Fibroblast of skin of left quadriceps (primary cell): ENCODE measurements at regions not wholly inside any gene's neighbourhood (a gene's known extent, or its start where the extent isn't known, plus 50 kb on each side); places are given as distances from the start of the nearest gene placed in this dataset.
"Not testable (repeated sequence)": the region's sequence is repeated elsewhere in the genome, so short reads cannot be mapped to it uniquely, and the experiment has no call there.

Experiments used
- DNase-seq, 2 experiments: peaks; one replicate each; pipeline ENCODE4 v3.0.0-alpha.2; 2013; ENCODE audit warnings: low read depth in 2 of 2

DNA sequence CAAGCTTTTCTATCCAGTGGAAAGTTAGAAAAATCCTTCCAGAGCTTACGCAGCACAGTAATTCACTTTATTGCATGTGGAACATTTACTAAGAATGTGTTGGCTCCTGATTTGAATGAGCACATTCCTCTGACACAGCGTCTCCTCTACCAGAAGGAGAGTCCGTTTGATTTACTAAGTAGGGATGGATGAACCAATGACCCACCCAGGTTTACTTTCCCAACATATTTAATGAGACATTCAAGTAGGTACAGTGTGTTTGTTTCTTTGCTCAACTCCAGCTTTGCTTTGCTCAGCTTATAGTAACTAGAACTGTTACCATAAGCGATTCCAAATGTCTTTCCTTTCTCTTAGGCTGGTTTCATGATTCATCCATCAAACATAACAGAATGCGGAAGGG lies 161.7 kb downstream of the SMARCA1 start:
- DNase-seq: no peak

DNA sequence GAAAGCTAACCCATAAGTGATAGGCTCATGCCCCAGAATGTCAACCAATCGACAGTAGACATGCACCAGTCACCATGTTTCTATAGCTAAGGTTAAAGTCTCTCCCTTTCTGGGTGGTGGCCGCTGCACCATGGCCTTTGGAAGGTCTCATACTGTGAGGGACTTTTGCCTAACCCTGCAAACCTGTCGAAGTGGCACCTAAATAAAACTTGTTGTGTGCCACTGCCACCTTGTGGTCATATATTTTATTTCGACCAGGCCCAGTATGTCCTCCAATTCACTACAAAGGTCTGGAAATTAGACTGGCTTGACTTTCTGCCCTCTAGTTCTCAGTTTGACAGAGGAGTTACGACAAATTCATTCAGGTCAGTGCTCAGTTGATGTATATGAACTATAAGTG lies 163.1 kb downstream of the SMARCA1 start:
- DNase-seq: peak in 1 of 2 experiments; percentile 4

GRCh38 chrX:129359269-129359668 lies 164.0 kb downstream of the SMARCA1 start:
- no peak for DNase-seq

- not testable (repeated sequence) for DNase-seq
These were observed 165.9 kb downstream of the SMARCA1 start for GRCh38 chrX:129357428-129357827.

DNA sequence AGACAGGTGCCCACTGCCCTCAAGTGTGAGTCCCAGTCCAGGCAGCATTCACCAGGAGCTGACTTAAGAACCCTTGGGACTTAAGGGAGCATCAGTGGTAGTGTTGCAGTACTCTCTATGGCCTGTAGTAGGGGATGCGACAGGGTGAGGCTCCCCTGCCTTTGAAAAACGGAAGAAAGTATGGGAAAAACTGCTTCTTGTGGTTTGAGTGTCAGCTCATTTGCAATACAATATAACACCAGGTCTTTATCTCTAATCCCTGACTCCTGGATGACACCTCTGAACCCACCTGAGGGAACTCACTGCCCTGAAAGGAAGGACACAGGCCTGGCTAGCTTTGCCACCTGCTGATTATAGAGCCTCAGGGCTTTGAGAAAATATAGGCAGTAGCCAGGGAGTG lies 176.0 kb downstream of the SMARCA1 start:
- no peak for DNase-seq

GRCh38 chrX:129346574-129346973 lies 176.7 kb downstream of the SMARCA1 start:
- no peak for DNase-seq

GRCh38 chrX:129337264-129337663 lies 186.0 kb downstream of the SMARCA1 start:
- not testable (repeated sequence) for DNase-seq

DNA sequence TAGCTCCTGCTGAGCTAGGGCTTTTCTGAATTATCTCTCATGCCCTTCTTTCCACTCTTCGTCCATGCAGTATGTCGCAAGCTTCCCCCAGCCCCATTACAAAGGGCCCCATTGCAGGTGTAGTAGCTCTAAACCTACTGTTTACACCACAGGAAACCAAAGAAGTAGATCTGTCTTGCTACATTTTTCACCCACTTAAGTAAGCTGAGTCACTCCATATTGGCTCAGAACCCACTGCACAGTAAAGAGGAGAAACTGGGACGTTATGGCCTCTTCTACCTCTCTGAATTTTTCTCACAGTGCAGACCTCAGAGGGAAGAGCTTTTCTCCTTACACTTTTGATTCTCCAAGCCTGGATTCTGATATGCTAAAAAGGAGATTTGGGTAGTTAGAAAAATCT lies 200.2 kb downstream of the SMARCA1 start:
- DNase-seq: no peak

DNA sequence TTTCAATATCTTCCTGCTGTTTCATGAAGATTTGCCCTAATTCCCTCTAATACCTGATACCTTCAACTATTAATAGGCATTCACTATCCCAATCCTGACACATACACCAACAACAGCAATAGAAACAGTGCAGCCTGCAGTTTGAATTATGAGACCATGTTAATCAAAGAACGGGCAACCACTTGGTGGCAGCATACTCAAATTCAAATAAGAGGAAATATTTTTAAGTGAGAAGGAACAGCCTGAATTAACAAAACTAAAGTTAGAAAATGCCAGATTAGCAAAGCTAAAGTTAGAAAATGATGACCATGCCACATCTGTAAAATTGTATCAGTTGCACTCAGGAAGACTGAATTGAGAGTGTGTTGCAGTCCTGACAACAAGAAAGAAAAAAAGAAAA lies 204.9 kb downstream of the SMARCA1 start:
- DNase-seq: no peak

DNA sequence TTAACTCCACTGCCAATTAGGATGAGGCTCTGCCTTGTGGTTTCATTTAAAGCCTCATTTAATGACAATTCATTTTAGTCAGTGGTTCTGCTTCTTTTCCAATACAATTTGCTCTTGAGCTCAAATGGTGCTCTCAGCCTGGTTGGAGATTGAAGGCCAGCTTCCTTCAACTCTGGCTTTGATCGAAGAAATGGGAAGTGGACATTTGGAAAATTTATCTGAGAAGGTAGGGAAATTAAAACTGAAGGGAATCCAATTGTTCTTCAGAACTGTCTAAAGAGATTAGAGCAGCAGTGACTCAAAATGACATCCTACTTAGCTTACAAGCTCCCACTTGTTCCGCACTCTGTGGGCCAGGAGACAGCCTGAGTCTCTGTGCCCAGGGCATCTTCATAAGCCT lies 206.8 kb downstream of the SMARCA1 start:
- no peak for DNase-seq

- DNase-seq: no peak
These were observed 213.3 kb downstream of the SMARCA1 start for GRCh38 chrX:129310000-129310399.

- DNase-seq: no peak
These were observed 260.4 kb downstream of the SMARCA1 start for GRCh38 chrX:129262912-129263311.

GRCh38 chrX:129255516-129255915 lies 267.8 kb downstream of the SMARCA1 start:
- not testable (repeated sequence) for DNase-seq

- DNase-seq: no peak
These were observed 273.7 kb downstream of the SMARCA1 start for GRCh38 chrX:129249563-129249962.

GRCh38 chrX:129247642-129248041 lies 275.6 kb downstream of the SMARCA1 start:
- DNase-seq: no peak

DNA sequence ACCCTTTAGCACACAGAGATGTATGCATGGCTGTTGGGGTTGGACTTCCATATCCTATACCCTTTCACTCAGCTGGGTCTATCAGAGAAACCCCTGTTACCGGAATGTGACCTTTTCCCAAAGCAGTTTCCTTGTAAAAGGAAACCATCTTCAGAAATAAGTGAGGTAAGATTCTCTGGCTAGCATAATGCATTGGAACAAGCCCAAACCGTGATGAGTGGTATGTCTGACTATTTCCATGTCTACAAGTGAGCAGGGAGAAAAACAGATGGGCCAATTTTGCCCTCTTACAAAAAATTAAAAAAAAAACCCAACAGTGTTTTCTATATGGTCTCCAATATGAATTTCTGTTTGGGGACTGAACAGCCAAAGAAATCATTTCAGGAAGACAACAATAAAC lies 283.9 kb downstream of the SMARCA1 start:
- DNase-seq: peak; percentile 49 to 59

DNA sequence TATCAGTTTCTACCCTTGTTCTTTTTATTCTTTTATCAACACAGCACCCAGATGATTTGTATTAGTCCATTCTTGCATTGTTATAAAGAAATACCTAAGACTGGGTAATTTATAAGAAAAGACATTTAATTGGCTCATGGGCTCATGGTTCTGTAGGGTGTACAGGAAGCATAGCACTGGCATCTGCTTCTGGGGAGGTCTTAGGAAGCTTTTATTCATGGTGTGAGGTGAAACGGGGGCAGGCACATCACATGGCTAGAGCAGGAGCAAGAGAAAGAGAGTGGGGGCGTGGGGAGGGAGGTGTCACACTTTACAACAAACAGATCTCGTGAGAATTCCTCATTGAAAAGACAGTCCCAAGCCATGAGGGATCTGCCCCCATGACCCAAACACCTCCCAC lies 285.3 kb downstream of the SMARCA1 start:
- DNase-seq: no peak

DNA sequence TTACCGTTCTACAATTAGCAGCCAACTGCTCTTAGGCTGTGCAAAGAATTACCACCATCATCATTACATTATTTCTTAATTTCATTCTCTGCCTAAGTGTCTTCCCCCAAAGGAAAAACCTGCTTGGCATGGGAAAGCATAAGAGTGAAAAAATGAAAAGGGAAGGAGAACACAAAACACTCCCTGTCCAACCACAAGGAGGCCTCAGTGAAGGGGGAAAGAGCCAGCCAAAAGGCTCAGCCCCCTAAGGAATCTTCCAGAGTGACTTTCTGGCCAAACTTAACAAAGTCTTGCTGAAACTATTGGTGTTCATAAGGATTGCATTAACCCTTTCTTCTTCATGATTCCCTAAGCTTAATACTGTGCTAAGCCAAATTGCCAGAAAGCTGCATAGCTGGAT lies 287.4 kb downstream of the SMARCA1 start:
- no peak for DNase-seq

DNA sequence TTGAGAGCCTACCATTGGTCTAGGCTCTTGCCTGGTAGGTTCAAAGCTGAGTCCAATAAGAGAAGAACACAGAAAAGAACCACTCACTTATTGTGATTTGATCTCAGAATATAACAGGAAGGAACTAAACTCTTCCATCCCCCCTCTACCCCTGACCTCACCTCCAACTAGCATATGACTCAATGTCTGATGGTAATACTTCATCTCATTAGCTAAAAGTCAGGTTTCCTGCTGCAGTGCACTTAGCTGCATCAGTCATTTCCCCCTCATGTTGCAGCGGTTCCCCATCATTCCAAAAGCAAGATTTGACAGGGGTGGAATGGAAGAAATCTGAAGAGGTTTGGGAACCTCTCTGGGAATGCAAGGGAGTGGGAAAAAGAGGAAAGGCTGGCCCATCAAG lies 289.5 kb downstream of the SMARCA1 start:
- no peak for DNase-seq

GRCh38 chrX:129230850-129231512 lies 292.3 kb downstream of the SMARCA1 start:
- no peak for DNase-seq

GRCh38 chrX:129230168-129230567 lies 293.1 kb downstream of the SMARCA1 start:
- no peak for DNase-seq

DNA sequence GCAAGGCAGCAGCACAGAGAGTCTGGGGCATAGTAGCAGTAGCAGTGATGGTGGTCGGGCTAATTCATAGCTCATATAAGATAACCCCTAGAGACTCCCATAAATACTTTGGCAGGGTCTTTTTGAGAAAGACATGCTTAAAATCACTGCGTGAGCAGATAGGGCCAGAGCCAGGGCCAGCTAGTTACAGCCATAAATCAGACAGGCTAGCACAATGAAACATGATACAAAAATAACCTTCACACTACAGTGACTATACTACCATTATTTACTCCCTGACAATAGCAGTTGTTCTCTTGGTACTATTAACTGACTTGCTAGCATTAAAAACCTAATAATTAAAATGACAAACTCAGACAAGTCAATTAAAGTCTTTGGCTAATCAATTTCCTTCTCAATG lies 295.9 kb downstream of the SMARCA1 start:
- no peak for DNase-seq

GRCh38 chrX:129193357-129193756 lies 329.9 kb downstream of the SMARCA1 start:
- DNase-seq: no peak

DNA sequence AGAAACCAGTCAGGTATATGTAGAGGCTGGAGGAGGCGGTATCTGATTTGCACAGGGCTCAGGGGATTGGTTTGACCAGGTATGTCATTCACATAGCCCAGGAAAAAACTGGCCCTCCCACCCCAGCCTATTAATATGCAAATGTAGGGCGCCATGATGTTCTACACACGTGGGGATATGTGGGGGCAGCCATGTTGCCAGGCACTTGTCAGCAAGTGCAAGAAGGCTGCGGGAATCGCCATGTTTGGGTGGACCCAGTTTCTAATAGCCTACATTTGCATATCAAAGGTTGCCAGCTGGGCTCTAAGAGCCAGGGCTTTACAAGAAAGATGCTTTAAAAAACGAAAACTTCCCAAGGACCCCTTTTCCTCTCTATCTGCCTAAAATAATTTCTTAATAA lies 335.1 kb downstream of the SMARCA1 start:
- no peak for DNase-seq
